ENCODE measurements at regions not wholly inside any gene's neighbourhood (a gene's known extent, or its start where the extent isn't known, plus 50 kb on each side); places are given as distances from the start of the nearest gene placed in this dataset.

DNA sequence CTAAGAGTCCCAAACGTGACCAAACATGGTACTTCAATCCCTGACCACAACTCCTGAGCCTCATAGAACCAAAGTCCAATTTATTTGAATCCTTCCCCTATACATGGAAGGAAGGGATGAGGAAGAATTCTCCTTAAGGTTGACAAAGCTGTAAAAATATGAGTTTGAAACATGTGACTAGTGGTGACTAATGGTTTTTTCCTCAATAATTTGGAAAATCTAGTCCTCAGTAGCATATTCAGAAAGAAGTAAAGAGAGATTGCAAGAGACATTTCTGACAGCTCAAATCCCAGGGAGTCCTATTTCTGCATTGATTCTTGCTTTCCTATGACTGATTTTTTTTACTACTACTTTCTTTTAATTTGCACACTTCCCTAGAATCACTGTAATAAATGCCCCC, 443.7 kb downstream of the FRK start:
- Mint-ChIP-seq H3K36me3 (no peaks in the 10 kb centered on the region; the same call in 1 of the 2 replicates), H3K9me3 (peaks cover 6% of the 10 kb centered on the region), H3K4me3 (no peak overlapping the region), H3K27me3 (ENCODE audit: low read depth) (no peaks in the 10 kb centered on the region), H3K27ac (no peak overlapping the region), H3K4me1 (peaks cover 13% of the 10 kb centered on the region)
- TF ChIP-seq TEAD1 (CRISPR knock-in tag; IDR thresholded peaks at IDR 0.05) (no peak), TP53 (CRISPR knock-in tag; IDR thresholded peaks at IDR 0.05) (no peak), NR1H2 (CRISPR knock-in tag; IDR thresholded peaks at IDR 0.05) (no peak), NR3C1 (CRISPR knock-in tag; conservative IDR thresholded peaks at IDR 0.05; ENCODE audit: low read depth) (no peak)
- TF ChIP-seq, protein P1, sequence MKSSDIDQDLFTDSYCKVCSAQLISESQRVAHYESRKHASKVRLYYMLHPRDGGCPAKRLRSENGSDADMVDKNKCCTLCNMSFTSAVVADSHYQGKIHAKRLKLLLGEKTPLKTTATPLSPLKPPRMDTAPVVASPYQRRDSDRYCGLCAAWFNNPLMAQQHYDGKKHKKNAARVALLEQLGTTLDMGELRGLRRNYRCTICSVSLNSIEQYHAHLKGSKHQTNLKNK (CRISPR knock-in tag; IDR thresholded peaks at IDR 0.05) = no peak
- ChIA-PET CTCF (no interaction called here), POLR2A (no interaction called here)
- DNase-seq (ENCODE audit: low spot score) (no peak), ATAC-seq (no peak)

DNA sequence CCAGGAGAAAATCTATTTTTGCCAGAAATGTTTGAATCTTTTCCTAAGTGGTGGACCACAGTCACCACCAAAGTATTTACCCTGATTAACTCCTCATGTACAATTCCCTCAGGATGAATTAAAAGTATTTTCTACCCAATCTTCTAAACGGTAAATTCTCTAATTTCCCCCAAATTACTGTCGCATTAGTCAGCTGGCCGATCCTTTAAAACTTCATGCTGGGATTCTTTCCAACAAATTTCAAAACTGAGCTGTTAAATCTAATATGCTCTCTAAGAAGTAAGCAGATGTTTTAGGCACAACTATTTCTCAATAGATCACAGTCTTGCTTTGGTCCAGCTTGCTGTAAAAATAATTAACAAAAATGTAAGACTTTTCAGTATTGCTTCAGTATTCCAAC, 447.2 kb downstream of the FRK start:
- no peak for ATAC-seq
- Mint-ChIP-seq H3K4me3 (no peak overlapping the region), H3K4me1 (peaks cover 19% of the 10 kb centered on the region), H3K27me3 (ENCODE audit: low read depth) (no peaks in the 10 kb centered on the region), H3K36me3 (no peaks in the 10 kb centered on the region; the same call in 1 of the 2 replicates), H3K27ac (no peak overlapping the region), H3K9me3 (peaks cover 6% of the 10 kb centered on the region)
- DNase-seq (ENCODE audit: low spot score) = no peak
- CTCF ChIA-PET = no interaction called here
- TF ChIP-seq ZNF263 (CRISPR knock-in tag; IDR thresholded peaks at IDR 0.05; ENCODE audit: low read depth) (no peak), ZNF219 (CRISPR knock-in tag; IDR thresholded peaks at IDR 0.05; ENCODE audit: borderline replicate concordance) (no peak), OVOL2 (CRISPR knock-in tag; IDR thresholded peaks at IDR 0.05; ENCODE audit: borderline replicate concordance) (no peak), ESRRA (CRISPR knock-in tag; IDR thresholded peaks at IDR 0.05; ENCODE audit: borderline replicate concordance) (no peak), NFATC4 (CRISPR knock-in tag; IDR thresholded peaks at IDR 0.05) (no peak)
- POLR2A ChIA-PET = no interaction called here

DNA sequence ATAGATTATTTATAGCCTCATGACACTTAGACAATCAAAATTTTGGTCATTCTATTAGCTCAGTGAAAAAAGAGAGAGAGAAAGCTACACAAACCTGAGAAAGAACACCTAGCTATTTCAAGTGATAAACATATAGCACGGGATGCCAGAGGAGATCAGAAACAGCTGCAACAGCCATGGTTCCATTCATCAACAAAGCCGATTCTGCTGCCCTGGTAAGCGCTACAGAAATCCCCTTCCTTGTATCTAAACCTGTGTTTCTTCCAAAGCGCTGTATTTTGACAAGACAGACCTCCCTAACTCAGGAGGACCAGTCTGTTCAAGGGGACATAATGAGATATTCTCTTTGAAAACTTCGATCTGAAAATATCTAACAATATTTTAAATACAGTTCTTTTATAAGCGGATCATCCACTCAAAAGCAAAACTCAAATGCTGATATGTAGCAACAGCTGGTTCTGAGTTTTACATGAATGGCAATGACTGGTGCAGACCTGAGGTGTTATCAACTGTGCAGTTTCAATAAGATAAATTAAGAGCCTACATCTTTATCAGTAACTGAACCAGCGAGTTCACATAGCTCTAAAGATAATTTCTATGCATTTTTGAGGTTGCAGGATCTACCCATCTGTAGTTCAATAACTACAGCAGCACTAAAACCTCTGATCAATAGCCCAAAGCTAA, 447.8 kb downstream of the FRK start:
- peaks cover 19% of the 10 kb centered on the region for H3K4me1 Mint-ChIP-seq
- H3K36me3 Mint-ChIP-seq = no peaks in the 10 kb centered on the region; the same call in 1 of the 2 replicates
- H3K27ac Mint-ChIP-seq = no peak overlapping the region
- CTCF ChIA-PET = no interaction called here
- ATAC-seq (no peak), DNase-seq (ENCODE audit: low spot score) (no peak)
- no peak overlapping the region for H3K4me3 Mint-ChIP-seq
- POLR2A ChIA-PET = no interaction called here
- H3K9me3 Mint-ChIP-seq = peaks cover 6% of the 10 kb centered on the region
- TF ChIP-seq ZNF396 (CRISPR knock-in tag; IDR thresholded peaks at IDR 0.05; ENCODE audit: borderline replicate concordance) = no peak
- TF ChIP-seq KAT7 (CRISPR knock-in tag; IDR thresholded peaks at IDR 0.05; ENCODE audit: borderline replicate concordance) = no peak
- H3K27me3 Mint-ChIP-seq (ENCODE audit: low read depth) = no peaks in the 10 kb centered on the region

DNA sequence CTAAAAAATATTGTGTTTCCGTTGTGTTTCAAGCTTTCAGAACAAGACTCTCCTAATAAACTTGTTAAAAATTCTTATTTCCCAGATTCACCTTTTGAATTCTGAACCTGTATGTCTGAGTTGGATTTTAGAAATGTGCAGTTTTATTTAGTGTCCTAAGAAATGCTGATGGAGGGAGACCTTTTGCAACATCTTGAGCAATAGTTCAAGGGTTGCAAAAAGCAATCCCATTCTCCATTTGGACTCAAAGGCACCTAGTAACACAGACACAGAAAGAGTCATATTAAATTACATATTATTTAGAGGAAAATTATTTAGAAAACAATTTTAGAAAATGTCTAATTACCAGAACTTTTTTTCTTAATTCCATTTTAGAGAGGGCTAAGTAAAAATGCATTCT, 448.5 kb downstream of the FRK start:
- peaks cover 6% of the 10 kb centered on the region for H3K9me3 Mint-ChIP-seq
- H3K27me3 Mint-ChIP-seq (ENCODE audit: low read depth) = no peaks in the 10 kb centered on the region
- H3K27ac Mint-ChIP-seq = no peak overlapping the region
- DNase-seq (ENCODE audit: low spot score) = no peak
- CTCF ChIA-PET = no interaction called here
- H3K36me3 Mint-ChIP-seq = no peaks in the 10 kb centered on the region; the same call in 1 of the 2 replicates
- peaks cover 17% of the 10 kb centered on the region for H3K4me1 Mint-ChIP-seq
- ATAC-seq = no peak
- no peak overlapping the region for H3K4me3 Mint-ChIP-seq
- POLR2A ChIA-PET = no interaction called here
- TF ChIP-seq FOXK1 (CRISPR knock-in tag; IDR thresholded peaks at IDR 0.05) = no peak
- TF ChIP-seq ELF4 (CRISPR knock-in tag; IDR thresholded peaks at IDR 0.05; ENCODE audit: low read depth) = no peak
- TF ChIP-seq, protein P2, sequence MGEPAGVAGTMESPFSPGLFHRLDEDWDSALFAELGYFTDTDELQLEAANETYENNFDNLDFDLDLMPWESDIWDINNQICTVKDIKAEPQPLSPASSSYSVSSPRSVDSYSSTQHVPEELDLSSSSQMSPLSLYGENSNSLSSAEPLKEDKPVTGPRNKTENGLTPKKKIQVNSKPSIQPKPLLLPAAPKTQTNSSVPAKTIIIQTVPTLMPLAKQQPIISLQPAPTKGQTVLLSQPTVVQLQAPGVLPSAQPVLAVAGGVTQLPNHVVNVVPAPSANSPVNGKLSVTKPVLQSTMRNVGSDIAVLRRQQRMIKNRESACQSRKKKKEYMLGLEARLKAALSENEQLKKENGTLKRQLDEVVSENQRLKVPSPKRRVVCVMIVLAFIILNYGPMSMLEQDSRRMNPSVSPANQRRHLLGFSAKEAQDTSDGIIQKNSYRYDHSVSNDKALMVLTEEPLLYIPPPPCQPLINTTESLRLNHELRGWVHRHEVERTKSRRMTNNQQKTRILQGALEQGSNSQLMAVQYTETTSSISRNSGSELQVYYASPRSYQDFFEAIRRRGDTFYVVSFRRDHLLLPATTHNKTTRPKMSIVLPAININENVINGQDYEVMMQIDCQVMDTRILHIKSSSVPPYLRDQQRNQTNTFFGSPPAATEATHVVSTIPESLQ (CRISPR knock-in tag; IDR thresholded peaks at IDR 0.05) = no peak
- TF ChIP-seq HMGA2 (CRISPR knock-in tag; IDR thresholded peaks at IDR 0.05) = no peak
- TF ChIP-seq, protein P3, sequence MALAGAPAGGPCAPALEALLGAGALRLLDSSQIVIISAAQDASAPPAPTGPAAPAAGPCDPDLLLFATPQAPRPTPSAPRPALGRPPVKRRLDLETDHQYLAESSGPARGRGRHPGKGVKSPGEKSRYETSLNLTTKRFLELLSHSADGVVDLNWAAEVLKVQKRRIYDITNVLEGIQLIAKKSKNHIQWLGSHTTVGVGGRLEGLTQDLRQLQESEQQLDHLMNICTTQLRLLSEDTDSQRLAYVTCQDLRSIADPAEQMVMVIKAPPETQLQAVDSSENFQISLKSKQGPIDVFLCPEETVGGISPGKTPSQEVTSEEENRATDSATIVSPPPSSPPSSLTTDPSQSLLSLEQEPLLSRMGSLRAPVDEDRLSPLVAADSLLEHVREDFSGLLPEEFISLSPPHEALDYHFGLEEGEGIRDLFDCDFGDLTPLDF (CRISPR knock-in tag; IDR thresholded peaks at IDR 0.05) = no peak
- TF ChIP-seq ZNF263 (CRISPR knock-in tag; IDR thresholded peaks at IDR 0.05; ENCODE audit: low read depth) = no peak
- TF ChIP-seq, protein P4, sequence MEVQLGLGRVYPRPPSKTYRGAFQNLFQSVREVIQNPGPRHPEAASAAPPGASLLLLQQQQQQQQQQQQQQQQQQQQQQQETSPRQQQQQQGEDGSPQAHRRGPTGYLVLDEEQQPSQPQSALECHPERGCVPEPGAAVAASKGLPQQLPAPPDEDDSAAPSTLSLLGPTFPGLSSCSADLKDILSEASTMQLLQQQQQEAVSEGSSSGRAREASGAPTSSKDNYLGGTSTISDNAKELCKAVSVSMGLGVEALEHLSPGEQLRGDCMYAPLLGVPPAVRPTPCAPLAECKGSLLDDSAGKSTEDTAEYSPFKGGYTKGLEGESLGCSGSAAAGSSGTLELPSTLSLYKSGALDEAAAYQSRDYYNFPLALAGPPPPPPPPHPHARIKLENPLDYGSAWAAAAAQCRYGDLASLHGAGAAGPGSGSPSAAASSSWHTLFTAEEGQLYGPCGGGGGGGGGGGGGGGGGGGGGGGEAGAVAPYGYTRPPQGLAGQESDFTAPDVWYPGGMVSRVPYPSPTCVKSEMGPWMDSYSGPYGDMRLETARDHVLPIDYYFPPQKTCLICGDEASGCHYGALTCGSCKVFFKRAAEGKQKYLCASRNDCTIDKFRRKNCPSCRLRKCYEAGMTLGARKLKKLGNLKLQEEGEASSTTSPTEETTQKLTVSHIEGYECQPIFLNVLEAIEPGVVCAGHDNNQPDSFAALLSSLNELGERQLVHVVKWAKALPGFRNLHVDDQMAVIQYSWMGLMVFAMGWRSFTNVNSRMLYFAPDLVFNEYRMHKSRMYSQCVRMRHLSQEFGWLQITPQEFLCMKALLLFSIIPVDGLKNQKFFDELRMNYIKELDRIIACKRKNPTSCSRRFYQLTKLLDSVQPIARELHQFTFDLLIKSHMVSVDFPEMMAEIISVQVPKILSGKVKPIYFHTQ (CRISPR knock-in tag; IDR thresholded peaks at IDR 0.05) = no peak
- TF ChIP-seq, protein P5, sequence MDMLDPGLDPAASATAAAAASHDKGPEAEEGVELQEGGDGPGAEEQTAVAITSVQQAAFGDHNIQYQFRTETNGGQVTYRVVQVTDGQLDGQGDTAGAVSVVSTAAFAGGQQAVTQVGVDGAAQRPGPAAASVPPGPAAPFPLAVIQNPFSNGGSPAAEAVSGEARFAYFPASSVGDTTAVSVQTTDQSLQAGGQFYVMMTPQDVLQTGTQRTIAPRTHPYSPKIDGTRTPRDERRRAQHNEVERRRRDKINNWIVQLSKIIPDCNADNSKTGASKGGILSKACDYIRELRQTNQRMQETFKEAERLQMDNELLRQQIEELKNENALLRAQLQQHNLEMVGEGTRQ (CRISPR knock-in tag; IDR thresholded peaks at IDR 0.05) = no peak
- TF ChIP-seq, protein P6, sequence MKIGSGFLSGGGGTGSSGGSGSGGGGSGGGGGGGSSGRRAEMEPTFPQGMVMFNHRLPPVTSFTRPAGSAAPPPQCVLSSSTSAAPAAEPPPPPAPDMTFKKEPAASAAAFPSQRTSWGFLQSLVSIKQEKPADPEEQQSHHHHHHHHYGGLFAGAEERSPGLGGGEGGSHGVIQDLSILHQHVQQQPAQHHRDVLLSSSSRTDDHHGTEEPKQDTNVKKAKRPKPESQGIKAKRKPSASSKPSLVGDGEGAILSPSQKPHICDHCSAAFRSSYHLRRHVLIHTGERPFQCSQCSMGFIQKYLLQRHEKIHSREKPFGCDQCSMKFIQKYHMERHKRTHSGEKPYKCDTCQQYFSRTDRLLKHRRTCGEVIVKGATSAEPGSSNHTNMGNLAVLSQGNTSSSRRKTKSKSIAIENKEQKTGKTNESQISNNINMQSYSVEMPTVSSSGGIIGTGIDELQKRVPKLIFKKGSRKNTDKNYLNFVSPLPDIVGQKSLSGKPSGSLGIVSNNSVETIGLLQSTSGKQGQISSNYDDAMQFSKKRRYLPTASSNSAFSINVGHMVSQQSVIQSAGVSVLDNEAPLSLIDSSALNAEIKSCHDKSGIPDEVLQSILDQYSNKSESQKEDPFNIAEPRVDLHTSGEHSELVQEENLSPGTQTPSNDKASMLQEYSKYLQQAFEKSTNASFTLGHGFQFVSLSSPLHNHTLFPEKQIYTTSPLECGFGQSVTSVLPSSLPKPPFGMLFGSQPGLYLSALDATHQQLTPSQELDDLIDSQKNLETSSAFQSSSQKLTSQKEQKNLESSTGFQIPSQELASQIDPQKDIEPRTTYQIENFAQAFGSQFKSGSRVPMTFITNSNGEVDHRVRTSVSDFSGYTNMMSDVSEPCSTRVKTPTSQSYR (CRISPR knock-in tag; IDR thresholded peaks at IDR 0.05) = no peak
